Liver (tissue), 8 donors: ENCODE measurements at regions not wholly inside any gene's neighbourhood (a gene's known extent, or its start where the extent isn't known, plus 50 kb on each side); places are given as distances from the start of the nearest gene placed in this dataset.

Source experiments
- DNase-seq: peaks from one replicate; pipeline ENCODE4 v3.0.0-alpha.2; 2017; ENCODE audit warnings: low spot score
- H3K27ac ChIP-seq, 2 donors: one replicate each; pipeline ENCODE4 v1.7.0; 2013; ENCODE audit warnings: inconsistent platforms in 2 of 2, low read length in 2 of 2, control low read depth in 1 of 2, low read depth in 1 of 2, mild to moderate bottlenecking in 1 of 2
- H3K27me3 ChIP-seq, 4 donors: one replicate each; pipeline versions ENCODE4 v1.6.1 to v1.7.0; 2013; ENCODE audit warnings: low read length in 3 of 4, inconsistent platforms in 1 of 4, mild to moderate bottlenecking in 1 of 4, moderate library complexity in 1 of 4; ENCODE audit not compliant: control insufficient read depth in 4 of 4, insufficient read depth in 4 of 4
- H3K36me3 ChIP-seq, 4 donors: one replicate each; pipeline versions ENCODE4 v1.6.1 to v1.7.0; 2013; ENCODE audit warnings: low read length in 3 of 4, mild to moderate bottlenecking in 3 of 4, low read depth in 1 of 4, moderate library complexity in 1 of 4; ENCODE audit not compliant: control insufficient read depth in 4 of 4, insufficient read depth in 3 of 4
- H3K4me1 ChIP-seq, 4 donors: one replicate each; pipeline versions ENCODE4 v1.6.1 to v1.7.0; 2013; ENCODE audit warnings: low read length in 3 of 4, mild to moderate bottlenecking in 3 of 4, moderate library complexity in 1 of 4; ENCODE audit not compliant: control insufficient read depth in 4 of 4, insufficient read depth in 4 of 4
- H3K4me3 ChIP-seq, 3 donors: one replicate each; pipeline versions ENCODE4 v1.6.1 to v1.7.0; 2013; ENCODE audit warnings: low read length in 3 of 3, control low read depth in 1 of 3, low read depth in 1 of 3, mild to moderate bottlenecking in 1 of 3
- H3K9ac ChIP-seq, 2 donors: one replicate each; pipeline ENCODE4 v1.7.0; 2013; ENCODE audit warnings: low read length in 2 of 2, mild to moderate bottlenecking in 2 of 2, moderate library complexity in 2 of 2, control low read depth in 1 of 2, low read depth in 1 of 2
- H3K9me3 ChIP-seq, 4 donors: one replicate each; pipeline versions ENCODE4 v1.6.1 to v1.7.0; 2013; ENCODE audit warnings: low read length in 3 of 4; ENCODE audit not compliant: control insufficient read depth in 4 of 4
- ATF3 ChIP-seq: IDR thresholded peaks from 2 replicates; pipeline ENCODE4 v1.6.1; 2016; ENCODE audit warnings: antibody characterized with exemption
- CTCF ChIP-seq: fragments of 150-350 bp; IDR thresholded peaks from 2 replicates; pipeline ENCODE4 v1.5.1; 2017; ENCODE audit warnings: improper control_type of control experiment, low read depth, low read length; ENCODE audit not compliant: missing input control
- EGR1 ChIP-seq, 2 donors: IDR thresholded peaks; 2 replicates each; pipeline ENCODE4 v1.6.1; 2016 to 2018; ENCODE audit warnings: antibody characterized with exemption in 2 of 2, low read depth in 2 of 2
- FOXA1 ChIP-seq: IDR thresholded peaks from 2 replicates; pipeline ENCODE4 v1.6.1; 2016; ENCODE audit warnings: antibody characterized with exemption
- FOXA2 ChIP-seq: IDR thresholded peaks from 2 replicates; pipeline ENCODE4 v1.6.1; 2016; ENCODE audit warnings: antibody characterized with exemption
- GABPA ChIP-seq, 2 donors: IDR thresholded peaks in 1 of 2; conservative IDR thresholded peaks in 1 of 2; 2 replicates each; pipeline ENCODE4 v1.6.1; 2016; ENCODE audit warnings: antibody characterized with exemption in 2 of 2, mild to moderate bottlenecking in 1 of 2, moderate library complexity in 1 of 2
- HNF4A ChIP-seq, 2 donors: conservative IDR thresholded peaks; 2 replicates each; pipeline ENCODE4 v1.6.1; 2016; ENCODE audit warnings: antibody characterized with exemption in 2 of 2, mild to moderate bottlenecking in 2 of 2
- JUND ChIP-seq, 2 donors: IDR thresholded peaks; 2 replicates each; pipeline ENCODE4 v1.6.1; 2016; ENCODE audit warnings: antibody characterized with exemption in 2 of 2
- MAX ChIP-seq: IDR thresholded peaks from 2 replicates; pipeline ENCODE4 v1.6.1; 2016; ENCODE audit warnings: antibody characterized with exemption
- REST ChIP-seq: IDR thresholded peaks from 2 replicates; pipeline ENCODE4 v1.6.1; 2016; ENCODE audit warnings: antibody characterized with exemption, mild to moderate bottlenecking
- RXRA ChIP-seq, 2 donors: IDR thresholded peaks; 2 replicates each; pipeline ENCODE4 v1.6.1; 2017 to 2018; ENCODE audit warnings: antibody characterized with exemption in 2 of 2, mild to moderate bottlenecking in 1 of 2
- SP1 ChIP-seq: IDR thresholded peaks from 2 replicates; pipeline ENCODE4 v1.6.1; 2018; ENCODE audit warnings: antibody characterized with exemption, mild to moderate bottlenecking
- TAF1 ChIP-seq: conservative IDR thresholded peaks from 2 replicates; pipeline ENCODE4 v1.6.1; 2016; ENCODE audit warnings: antibody characterized with exemption, mild to moderate bottlenecking
- YY1 ChIP-seq: IDR thresholded peaks from 2 replicates; pipeline ENCODE4 v1.6.1; 2016; ENCODE audit warnings: antibody characterized with exemption, mild to moderate bottlenecking
- WGBS: extraction: QIAGEN DNeasy Blood & Tissue Kit; methylation state at CpG from one replicate; pipeline ENCODE4 v1.1.7; 2013; 5-methylcytosine and 5-hydroxymethylcytosine counted together
- donor health status: healthy.
- donor health status: healthy.
- donor health status: healthy.
- donor health status: healthy.
- donor health status: healthy.

GRCh38 chr4:170978990-170979389, 834.2 kb upstream of the GALNTL6 start:
- no peak overlapping the region for H3K4me3 ChIP-seq
- 84% methylated on average over 6 of the region's 6 CpGs for WGBS

GRCh38 chr4:170949084-170949483, 859.3 kb upstream of the AADAT start:
- DNase-seq, result no peak
- Histone ChIP-seq H3K36me3 (no peaks in the 10 kb centered on the region), H3K27ac (no peak overlapping the region), H3K9me3 (no peaks in the 10 kb centered on the region), H3K9ac (no peak overlapping the region), H3K27me3 (peaks cover 0 to 3% (median 0%) of the 10 kb centered on the region in 4 donors), H3K4me1 (no peaks in the 10 kb centered on the region), H3K4me3 (no peak overlapping the region)
- TF ChIP-seq FOXA1, result no peak
- no peak for TF ChIP-seq JUND (IDR thresholded peaks at IDR 0.05)
- no peak for TF ChIP-seq EGR1 (IDR thresholded peaks at IDR 0.05; ENCODE audit: low read depth in 2 of 2)
- TF ChIP-seq TAF1, result no peak
- TF ChIP-seq GABPA (IDR thresholded peaks at IDR 0.05 in 1 of 2, conservative IDR thresholded peaks at IDR 0.05 in 1 of 2), result no peak
- no peak for TF ChIP-seq SP1
- 67% methylated on average over 3 of the region's 3 CpGs for WGBS

More at GRCh38 chr4:170978990-170979389, 834.2 kb upstream of the GALNTL6 start:
- Histone ChIP-seq H3K9ac (no peak overlapping the region), H3K9me3 (no peaks in the 10 kb centered on the region), H3K27me3 (no peaks in the 10 kb centered on the region), H3K4me1 (no peaks in the 10 kb centered on the region), H3K27ac (no peak overlapping the region), H3K36me3 (no peaks in the 10 kb centered on the region)
- TF ChIP-seq ATF3 (no peak), CTCF (no peak), MAX (no peak), FOXA2 (no peak), REST (no peak), HNF4A (conservative IDR thresholded peaks at IDR 0.05) (no peak), YY1 (no peak), RXRA (IDR thresholded peaks at IDR 0.05) (no peak), FOXA1 (no peak), EGR1 (IDR thresholded peaks at IDR 0.05; ENCODE audit: low read depth in 2 of 2) (no peak), GABPA (IDR thresholded peaks at IDR 0.05 in 1 of 2, conservative IDR thresholded peaks at IDR 0.05 in 1 of 2) (no peak)
- DNase-seq, result no peak
